GM23338 (cell line): ENCODE measurements at regions not wholly inside any gene's neighbourhood (a gene's known extent, or its start where the extent isn't known, plus 50 kb on each side); places are given as distances from the start of the nearest gene placed in this dataset.
A peak's percentile ranks its signal among the peaks of the same experiment; 100 is the strongest.
"Not testable (repeated sequence)": the region's sequence is repeated elsewhere in the genome, so short reads cannot be mapped to it uniquely, and the experiment has no call there.

ENCODE experiments used
- ATAC-seq: fragments of 200-7000 bp; cut with Tn5 transposase; 3 replicates; pipeline ENCODE4 v1.9.1; 2020
- DNase-seq: peaks from one replicate; pipeline ENCODE4 v3.0.0-alpha.2; 2015; ENCODE audit warnings: low spot score
- H2AFZ ChIP-seq: fragments of 200-600 bp; sonication (generic); 2 replicates; pipeline ENCODE4 v1.8.0; 2016; ENCODE audit warnings: antibody characterized with exemption, mild to moderate bottlenecking, moderate library complexity
- H3F3A ChIP-seq: fragments of 200-600 bp; sonication (generic); replicated peaks from 2 replicates; pipeline ENCODE4 v1.8.0; 2017; ENCODE audit warnings: antibody characterized with exemption, mixed run types, low read depth
- H3K27ac ChIP-seq: fragments of 200-600 bp; sonication (generic); 2 replicates; pipeline ENCODE4 v1.6.1; 2016; ENCODE audit warnings: low read depth
- H3K27me3 ChIP-seq: fragments of 200-600 bp; sonication (generic); 2 replicates; pipeline ENCODE4 v1.8.0; 2016; ENCODE audit warnings: mild to moderate bottlenecking, mixed run types, moderate library complexity; ENCODE audit not compliant: insufficient read depth
- H3K36me3 ChIP-seq: fragments of 200-600 bp; sonication (generic); 2 replicates; pipeline ENCODE4 v1.8.0; 2016; ENCODE audit warnings: mild to moderate bottlenecking; ENCODE audit not compliant: insufficient read depth
- H3K4me1 ChIP-seq: fragments of 200-600 bp; sonication (generic); 2 replicates; pipeline ENCODE4 v1.8.0; 2016; ENCODE audit warnings: mild to moderate bottlenecking, moderate library complexity; ENCODE audit not compliant: insufficient read depth
- H3K4me2 ChIP-seq: fragments of 200-600 bp; sonication (generic); 2 replicates; pipeline ENCODE4 v1.7.1; 2017; ENCODE audit warnings: mixed run types
- H3K4me3 ChIP-seq: fragments of 200-600 bp; sonication (generic); 2 replicates; pipeline ENCODE4 v1.6.1; 2016; ENCODE audit warnings: mixed run types
- H3K79me2 ChIP-seq: fragments of 200-600 bp; sonication (generic); replicated peaks from 2 replicates; pipeline ENCODE4 v1.8.0; 2017; ENCODE audit warnings: mild to moderate bottlenecking; ENCODE audit not compliant: insufficient read depth
- H3K9me2 ChIP-seq: fragments of 200-600 bp; sonication (generic); 2 replicates; pipeline ENCODE4 v1.8.0; 2017; ENCODE audit not compliant: insufficient read depth
- H4K20me1 ChIP-seq: fragments of 200-600 bp; sonication (generic); replicated peaks from 2 replicates; pipeline ENCODE4 v1.8.0; 2017; ENCODE audit warnings: mild to moderate bottlenecking; ENCODE audit not compliant: insufficient read depth
- H3K27ac Mint-ChIP-seq: 2 replicates; pipeline ENCODE4 v1.8.0; 2020; ENCODE audit warnings: inconsistent platforms, mild to moderate bottlenecking, moderate library complexity, mixed read lengths
- H3K27me3 Mint-ChIP-seq: 3 replicates; pipeline ENCODE4 v1.8.0; 2022; ENCODE audit warnings: low read depth, mild to moderate bottlenecking, moderate library complexity, mixed read lengths, inconsistent platforms; ENCODE audit not compliant: insufficient read depth, poor library complexity
- H3K36me3 Mint-ChIP-seq: 3 replicates; pipeline ENCODE4 v1.8.0; 2021; ENCODE audit warnings: low read depth, mild to moderate bottlenecking, inconsistent platforms, moderate library complexity, mixed read lengths
- H3K4me1 Mint-ChIP-seq: 3 replicates; pipeline ENCODE4 v1.8.0; 2020; ENCODE audit warnings: mild to moderate bottlenecking, inconsistent platforms, mixed read lengths
- H3K4me3 Mint-ChIP-seq: 3 replicates; pipeline ENCODE4 v1.8.0; 2021; ENCODE audit warnings: moderate library complexity, mild to moderate bottlenecking, inconsistent platforms, mixed read lengths
- H3K9me3 Mint-ChIP-seq: 3 replicates; pipeline ENCODE4 v1.8.0; 2020; ENCODE audit warnings: moderate library complexity, mild to moderate bottlenecking, inconsistent platforms, mixed read lengths
- CTCF ChIP-seq, 2 experiments: fragments of 200-600 bp in 1 of 2; sonication (generic) in 1 of 2; conservative IDR thresholded peaks; 2 replicates each; pipeline versions ENCODE4 v1.5.1 to v1.6.1; 2016 to 2017; ENCODE audit warnings: antibody characterized with exemption in 2 of 2, low read depth in 2 of 2, mild to moderate bottlenecking in 2 of 2, moderate library complexity in 1 of 2
- NANOG ChIP-seq: IDR thresholded peaks from 2 replicates; pipeline ENCODE4 v1.6.1; 2016; ENCODE audit warnings: antibody characterized with exemption, borderline replicate concordance
- POLR2AphosphoS5 ChIP-seq: IDR thresholded peaks from 2 replicates; pipeline ENCODE4 v1.6.1; 2016; ENCODE audit warnings: antibody characterized with exemption, low read depth
- ZNF331 ChIP-seq: fragments of 250-450 bp; sonication (Bioruptor Pico); IDR thresholded peaks from 2 replicates; pipeline ENCODE4 v1.5.0; 2020; ENCODE audit warnings: low read depth, mild to moderate bottlenecking, moderate library complexity
- ZNF462 ChIP-seq: fragments of 250-450 bp; sonication (Bioruptor Pico); IDR thresholded peaks from 2 replicates; pipeline ENCODE4 v1.5.0; 2020; ENCODE audit warnings: mild to moderate bottlenecking, moderate library complexity

GRCh38 chr9:30536494-30536893 lies 1847.9 kb upstream of the ACO1 start (continued):
- TF ChIP-seq CTCF (conservative IDR thresholded peaks at IDR 0.05; ENCODE audit: low read depth in 2 of 2) (no peak), POLR2AphosphoS5 (no peak)

- H3K79me2 ChIP-seq, H2AFZ ChIP-seq: not testable (repeated sequence)
Observed at GRCh38 chr9:30539696-30540095, 1844.7 kb upstream of the ACO1 start.

GRCh38 chr9:30574355-30575151 lies 1809.9 kb upstream of the ACO1 start:
- no peaks in the 10 kb centered on the region for H3K4me1 Mint-ChIP-seq
- ATAC-seq (no peak; the same call in 2 of the 3 replicates), DNase-seq (peak; percentile 12)
- H3K27ac ChIP-seq = no peak overlapping the region
- no peak overlapping the region for H3K4me3 ChIP-seq
- no peak overlapping the region for H3K27ac Mint-ChIP-seq
- H3K36me3 Mint-ChIP-seq = no peaks in the 10 kb centered on the region
- no peak overlapping the region; the same call in 1 of the 2 replicates for H2AFZ ChIP-seq
- H3K4me3 Mint-ChIP-seq = no peak overlapping the region
- no peaks in the 10 kb centered on the region for H3K4me1 ChIP-seq
- H3K4me2 ChIP-seq = no peak overlapping the region
- H3K27me3 ChIP-seq = no peaks in the 10 kb centered on the region
- no peaks in the 10 kb centered on the region for H3K36me3 ChIP-seq
- H3K27me3 Mint-ChIP-seq = peaks cover 3% of the 10 kb centered on the region
- no peak for TF ChIP-seq NANOG
- no peak for TF ChIP-seq CTCF (conservative IDR thresholded peaks at IDR 0.05; ENCODE audit: low read depth in 2 of 2)
- TF ChIP-seq ZNF331 (CRISPR knock-in tag) = no peak
- TF ChIP-seq ZNF462 (CRISPR knock-in tag) = no peak
- no peaks in the 10 kb centered on the region; the same call in 2 of the 3 replicates for H3K9me3 Mint-ChIP-seq
- H3K9me2 ChIP-seq = no peaks in the 10 kb centered on the region
- H3F3A ChIP-seq = no peaks in the 10 kb centered on the region
- no peaks in the 10 kb centered on the region for H3K79me2 ChIP-seq
- H4K20me1 ChIP-seq = no peaks in the 10 kb centered on the region

More at GRCh38 chr9:30539696-30540095, 1844.7 kb upstream of the ACO1 start:
- H3K27ac ChIP-seq, ATAC-seq, H3K4me1 ChIP-seq, H3K4me3 Mint-ChIP-seq, H4K20me1 ChIP-seq, H3K36me3 ChIP-seq, H3K27ac Mint-ChIP-seq, H3K4me2 ChIP-seq, H3K27me3 Mint-ChIP-seq, DNase-seq, H3K9me2 ChIP-seq, H3K4me1 Mint-ChIP-seq, H3F3A ChIP-seq, H3K27me3 ChIP-seq, H3K4me3 ChIP-seq: not testable (repeated sequence)
- peaks cover 39% of the 10 kb centered on the region; the same call in 2 of the 3 replicates for H3K36me3 Mint-ChIP-seq
- H3K9me3 Mint-ChIP-seq = peaks cover 40% of the 10 kb centered on the region
